Natural killer cell (primary cell): ENCODE measurements at regions not wholly inside any gene's neighbourhood (a gene's known extent, or its start where the extent isn't known, plus 50 kb on each side); places are given as distances from the start of the nearest gene placed in this dataset.

ENCODE experiments used
- ATAC-seq, 3 donors: fragments of 150-1000 bp in 2 of 3; fragments of 200-7000 bp in 1 of 3; cut with Tn5 transposase; 1 replicate in 1 of 3; 2 replicates in 2 of 3; pipeline ENCODE4 v1.10.0; 2021; ENCODE audit warnings: mild to moderate bottlenecking in 2 of 3, moderate library complexity in 2 of 3
- DNase-seq, 2 donors: peaks; one replicate each; pipeline versions ENCODE4 v3.0.0 to v3.0.0-alpha.2; 2013 to 2021; ENCODE audit warnings: mixed read lengths in 1 of 2
- H3K27ac ChIP-seq: one replicate; pipeline ENCODE4 v1.5.1; 2013; ENCODE audit warnings: mild to moderate bottlenecking, low read length
- H3K27me3 ChIP-seq: one replicate; pipeline ENCODE4 v1.6.1; 2013; ENCODE audit warnings: low read length; ENCODE audit not compliant: control insufficient read depth, insufficient read depth
- H3K36me3 ChIP-seq: one replicate; pipeline ENCODE4 v1.6.1; 2013; ENCODE audit warnings: low read length; ENCODE audit not compliant: control insufficient read depth, insufficient read depth
- H3K4me1 ChIP-seq: one replicate; pipeline ENCODE4 v1.6.1; 2013; ENCODE audit warnings: low read length; ENCODE audit not compliant: control insufficient read depth, insufficient read depth
- H3K4me3 ChIP-seq: one replicate; pipeline ENCODE4 v1.5.1; 2013; ENCODE audit warnings: low read length
- H3K9me3 ChIP-seq: one replicate; pipeline ENCODE4 v1.6.1; 2013; ENCODE audit warnings: low read length; ENCODE audit not compliant: control insufficient read depth, insufficient read depth
- H3K27ac Mint-ChIP-seq, 2 donors: one replicate each; pipeline ENCODE4 v1.8.0; 2022; ENCODE audit warnings: mild to moderate bottlenecking in 2 of 2, mixed read lengths in 2 of 2, moderate library complexity in 1 of 2
- H3K27me3 Mint-ChIP-seq, 2 donors: one replicate each; pipeline ENCODE4 v1.8.0; 2022; ENCODE audit warnings: low read depth in 2 of 2, mixed read lengths in 2 of 2
- H3K36me3 Mint-ChIP-seq: one replicate; pipeline ENCODE4 v1.8.0; 2022; ENCODE audit warnings: mixed read lengths
- H3K4me1 Mint-ChIP-seq, 2 donors: one replicate each; pipeline ENCODE4 v1.8.0; 2022; ENCODE audit warnings: mixed read lengths in 2 of 2
- H3K4me3 Mint-ChIP-seq: one replicate; pipeline ENCODE4 v1.8.0; 2022; ENCODE audit warnings: mild to moderate bottlenecking, moderate library complexity, mixed read lengths
- H3K9me3 Mint-ChIP-seq, 2 donors: one replicate each; pipeline ENCODE4 v1.8.0; 2022; ENCODE audit warnings: mixed read lengths in 2 of 2
- CTCF ChIP-seq: fragments of 200-600 bp; IDR thresholded peaks from one replicate; pipeline ENCODE4 v1.8.0; 2022; ENCODE audit warnings: antibody characterized with exemption
- WGBS: methylation state at CpG from one replicate; pipeline ENCODE4 v1.1.7; 2013; ENCODE audit warnings: missing lambda C conversion rate; ENCODE audit not compliant: insufficient coverage; 5-methylcytosine and 5-hydroxymethylcytosine counted together
- intact Hi-C: fragments of 100-400 bp; cut with micrococcal nuclease; formaldehyde crosslinking; loops from one replicate; pipeline ENCODE4 v1.14.2; 2022

DNA sequence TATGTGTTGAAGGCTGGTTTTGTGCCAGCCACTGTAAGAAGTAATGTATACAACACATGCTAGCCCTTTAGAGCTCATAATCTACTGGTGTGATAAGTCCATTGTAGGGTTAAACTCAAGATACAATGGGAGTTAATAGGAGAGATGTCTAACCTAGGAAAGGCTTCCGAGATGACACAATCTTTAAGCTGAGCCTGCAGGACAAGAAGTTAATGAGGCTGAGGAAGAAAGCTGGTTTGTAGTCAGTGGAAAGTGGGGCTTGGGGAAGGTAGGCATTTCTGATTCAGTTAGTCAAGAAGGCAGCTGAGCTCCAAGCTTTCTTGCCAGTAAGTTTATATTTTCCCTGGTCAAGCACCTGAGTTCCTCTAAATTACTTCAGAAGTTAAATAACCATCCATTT, 83.0 kb upstream of the TGFBR2 start:
- no peaks in the 10 kb centered on the region for H3K9me3 Mint-ChIP-seq
- peaks cover 13% of the 10 kb centered on the region in 2 donors for H3K4me1 Mint-ChIP-seq
- no peak for DNase-seq
- no peak overlapping the region for H3K27ac ChIP-seq
- no peak overlapping the region for H3K4me3 ChIP-seq
- no peaks in the 10 kb centered on the region for H3K27me3 ChIP-seq
- TF ChIP-seq CTCF, result no peak
- H3K4me3 Mint-ChIP-seq, result no peak overlapping the region
- no peaks in the 10 kb centered on the region for H3K36me3 Mint-ChIP-seq
- ATAC-seq, result no peak
- H3K9me3 ChIP-seq, result no peaks in the 10 kb centered on the region
- intact Hi-C loops, result no loop called here
- no peaks in the 10 kb centered on the region for H3K27me3 Mint-ChIP-seq
- no peaks in the 10 kb centered on the region for H3K36me3 ChIP-seq
- no peak overlapping the region for H3K27ac Mint-ChIP-seq
- WGBS, result 97% methylated on average over 1 of the region's 1 CpG
- no peaks in the 10 kb centered on the region for H3K4me1 ChIP-seq

DNA sequence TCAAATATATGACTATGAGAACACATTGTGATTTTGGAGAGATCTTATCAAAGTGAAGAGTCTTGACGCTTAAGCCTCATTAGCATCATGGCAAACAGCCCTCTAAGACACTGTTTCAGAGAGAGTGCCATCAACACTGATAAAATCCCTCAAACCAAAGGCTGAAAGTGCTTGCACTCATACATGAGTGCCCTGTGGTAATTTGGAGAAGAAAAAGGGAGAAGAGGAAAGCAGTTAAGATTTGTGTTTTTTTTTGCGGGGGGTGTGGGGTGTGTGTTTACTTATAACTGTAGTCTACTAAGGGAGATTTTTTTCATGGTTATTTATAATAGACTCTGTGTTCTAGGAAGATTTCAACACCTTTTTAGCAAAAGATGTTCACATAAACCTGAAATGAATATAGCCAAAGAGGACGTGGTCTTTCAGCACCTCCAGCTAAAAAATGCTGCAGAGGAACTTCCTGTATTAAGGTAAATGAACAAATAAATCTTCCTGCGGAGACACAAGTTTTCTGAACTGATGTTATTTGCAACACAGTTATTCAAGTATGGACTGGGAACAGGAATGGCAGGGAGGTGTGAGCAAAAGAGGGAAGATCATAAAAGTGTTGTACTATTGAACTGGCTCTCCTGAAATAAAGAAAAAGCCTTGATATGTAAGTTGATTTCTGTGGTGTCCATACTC, 81.9 kb upstream of the TGFBR2 start:
- Histone ChIP-seq H3K36me3 (no peaks in the 10 kb centered on the region), H3K4me3 (no peak overlapping the region), H3K4me1 (no peaks in the 10 kb centered on the region), H3K9me3 (no peaks in the 10 kb centered on the region), H3K27ac (no peak overlapping the region), H3K27me3 (no peaks in the 10 kb centered on the region)
- 55% methylated on average over 4 of the region's 4 CpGs for WGBS
- Mint-ChIP-seq H3K4me3 (no peak overlapping the region), H3K27me3 (peaks cover 0 to 3% of the 10 kb centered on the region in 2 donors), H3K4me1 (peaks cover 6 to 7% of the 10 kb centered on the region in 2 donors), H3K36me3 (no peaks in the 10 kb centered on the region), H3K9me3 (no peaks in the 10 kb centered on the region), H3K27ac (no peak overlapping the region)
- ATAC-seq (no peak), DNase-seq (no peak)
- intact Hi-C loops, result no loop called here
- TF ChIP-seq CTCF, result no peak

DNA sequence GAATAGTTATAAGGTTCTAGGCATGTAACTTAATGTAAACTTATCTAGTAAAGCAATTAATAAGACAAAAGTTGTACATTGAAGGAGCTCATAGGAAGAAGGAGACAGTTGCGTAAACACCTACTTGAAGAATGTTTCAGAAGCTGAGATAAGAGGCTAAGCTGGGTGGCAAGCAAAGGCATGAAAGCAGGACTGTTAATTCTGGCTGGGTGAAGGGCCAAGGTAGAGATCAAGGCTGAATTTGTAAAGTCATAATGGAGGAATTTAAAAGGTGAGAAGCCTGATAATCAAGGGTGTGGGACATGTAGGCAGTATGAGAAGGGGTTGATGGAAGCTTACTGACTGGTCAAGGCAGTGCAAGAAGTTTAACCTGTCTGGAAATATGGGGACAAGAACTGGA, 80.4 kb upstream of the TGFBR2 start:
- DNase-seq, result no peak
- WGBS, result 96% methylated on average over 1 of the region's 1 CpG
- TF ChIP-seq CTCF, result no peak

GRCh38 chr3:30527186-30527585, 79.2 kb upstream of the TGFBR2 start:
- H3K4me1 Mint-ChIP-seq, result peaks cover 6 to 7% of the 10 kb centered on the region in 2 donors
- no peak for DNase-seq
- TF ChIP-seq CTCF, result no peak

More for the DNA sequence above, 80.4 kb upstream of the TGFBR2 start:
- H3K4me3 Mint-ChIP-seq, result no peak overlapping the region
- no peak overlapping the region for H3K4me3 ChIP-seq
- H3K9me3 Mint-ChIP-seq, result no peaks in the 10 kb centered on the region
- H3K36me3 ChIP-seq, result no peaks in the 10 kb centered on the region
- H3K4me1 Mint-ChIP-seq, result peaks cover 6 to 7% of the 10 kb centered on the region in 2 donors
- intact Hi-C loops, result no loop called here
- H3K36me3 Mint-ChIP-seq, result no peaks in the 10 kb centered on the region
- H3K9me3 ChIP-seq, result no peaks in the 10 kb centered on the region
- no peaks in the 10 kb centered on the region for H3K27me3 ChIP-seq
- H3K4me1 ChIP-seq, result no peaks in the 10 kb centered on the region
- no peak for ATAC-seq
- H3K27ac Mint-ChIP-seq, result no peak overlapping the region
- H3K27me3 Mint-ChIP-seq, result peaks cover 0 to 3% of the 10 kb centered on the region in 2 donors
- H3K27ac ChIP-seq, result no peak overlapping the region

More at GRCh38 chr3:30527186-30527585, 79.2 kb upstream of the TGFBR2 start:
- Mint-ChIP-seq H3K27me3 (peaks cover 0 to 3% of the 10 kb centered on the region in 2 donors), H3K27ac (no peak overlapping the region), H3K4me3 (no peak overlapping the region), H3K9me3 (no peaks in the 10 kb centered on the region), H3K36me3 (no peaks in the 10 kb centered on the region)
- 96% methylated on average over 5 of the region's 6 CpGs for WGBS
- no peaks in the 10 kb centered on the region for H3K27me3 ChIP-seq
- intact Hi-C loops, result no loop called here
- H3K27ac ChIP-seq, result no peak overlapping the region
- no peak for ATAC-seq
- H3K4me1 ChIP-seq, result no peaks in the 10 kb centered on the region
- no peaks in the 10 kb centered on the region for H3K9me3 ChIP-seq
- no peak overlapping the region for H3K4me3 ChIP-seq
- no peaks in the 10 kb centered on the region for H3K36me3 ChIP-seq
